Left lung (tissue), 4 donors: ENCODE measurements at regions not wholly inside any gene's neighbourhood (a gene's known extent, or its start where the extent isn't known, plus 50 kb on each side); places are given as distances from the start of the nearest gene placed in this dataset.
A peak's percentile ranks its signal among the peaks of the same experiment; 100 is the strongest.

Experiments
- ATAC-seq: fragments of 200-7000 bp; cut with Tn5 transposase; one replicate; pipeline ENCODE4 v1.9.1; 2020; ENCODE audit warnings: moderate library complexity
- DNase-seq, 4 donors: peaks; one replicate each; pipeline ENCODE4 v3.0.0-alpha.2; 2013 to 2020
- H3K27ac ChIP-seq, 2 donors: fragments of 200-600 bp; sonication (generic) in 1 of 2; one replicate each; pipeline versions ENCODE4 v1.5.0 to v1.8.0; 2020 to 2021
- H3K27me3 ChIP-seq, 2 donors: fragments of 200-600 bp; sonication (generic) in 1 of 2; one replicate each; pipeline versions ENCODE4 v1.5.0 to v1.8.0; 2020 to 2021
- H3K36me3 ChIP-seq, 2 donors: fragments of 200-600 bp; sonication (generic) in 1 of 2; one replicate each; pipeline versions ENCODE4 v1.5.0 to v1.8.0; 2020 to 2021
- H3K4me1 ChIP-seq, 2 donors: fragments of 200-600 bp; one replicate each; pipeline ENCODE4 v1.8.0; 2021
- H3K4me3 ChIP-seq, 2 donors: fragments of 200-600 bp; sonication (generic) in 1 of 2; one replicate each; pipeline versions ENCODE4 v1.5.0 to v1.8.0; 2020 to 2021; ENCODE audit warnings: mild to moderate bottlenecking in 1 of 2
- H3K9me3 ChIP-seq, 2 donors: fragments of 200-600 bp; sonication (generic) in 1 of 2; one replicate each; pipeline versions ENCODE4 v1.5.0 to v1.8.0; 2020 to 2021
- intact Hi-C, 2 donors: fragments of 100-400 bp; cut with DNase I; formaldehyde crosslinking; loops; one replicate each; pipeline versions ENCODE4 v1.11.2 to v1.14.2; 2022
- TF ChIP-seq, protein P1 (sequence below), 2 donors: fragments of 200-600 bp; sonication (generic) in 1 of 2; IDR thresholded peaks; one replicate each; pipeline versions ENCODE4 v1.5.0 to v1.8.0; 2021; ENCODE audit warnings: antibody characterized with exemption in 2 of 2
- donor health status: DM: no; HTN: yes; CAD: no.
- donor health status: DM: no; HTN: no; CAD: no.

DNA sequence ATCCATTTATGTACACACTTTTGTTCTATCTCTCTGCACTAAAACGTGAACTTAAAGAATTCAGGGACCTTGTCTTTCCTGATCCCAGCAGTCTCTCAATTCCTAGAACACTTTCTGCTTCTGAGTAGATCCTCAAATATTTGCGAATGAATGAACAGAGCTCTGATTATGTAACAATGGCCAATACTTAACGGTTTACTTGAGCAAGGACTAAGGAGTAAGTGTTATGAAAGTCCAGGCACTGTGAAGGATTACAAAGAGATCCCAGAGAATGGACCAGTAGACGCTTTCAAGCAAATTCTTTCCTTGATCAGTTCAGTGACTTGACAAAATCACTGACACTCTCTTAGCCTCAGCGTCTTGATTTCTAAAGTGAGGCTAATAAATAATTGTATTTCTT is 514.5 kb upstream of the KLHL1 start:
- H3K4me3 ChIP-seq = no peak overlapping the region
- TF ChIP-seq, protein P1, sequence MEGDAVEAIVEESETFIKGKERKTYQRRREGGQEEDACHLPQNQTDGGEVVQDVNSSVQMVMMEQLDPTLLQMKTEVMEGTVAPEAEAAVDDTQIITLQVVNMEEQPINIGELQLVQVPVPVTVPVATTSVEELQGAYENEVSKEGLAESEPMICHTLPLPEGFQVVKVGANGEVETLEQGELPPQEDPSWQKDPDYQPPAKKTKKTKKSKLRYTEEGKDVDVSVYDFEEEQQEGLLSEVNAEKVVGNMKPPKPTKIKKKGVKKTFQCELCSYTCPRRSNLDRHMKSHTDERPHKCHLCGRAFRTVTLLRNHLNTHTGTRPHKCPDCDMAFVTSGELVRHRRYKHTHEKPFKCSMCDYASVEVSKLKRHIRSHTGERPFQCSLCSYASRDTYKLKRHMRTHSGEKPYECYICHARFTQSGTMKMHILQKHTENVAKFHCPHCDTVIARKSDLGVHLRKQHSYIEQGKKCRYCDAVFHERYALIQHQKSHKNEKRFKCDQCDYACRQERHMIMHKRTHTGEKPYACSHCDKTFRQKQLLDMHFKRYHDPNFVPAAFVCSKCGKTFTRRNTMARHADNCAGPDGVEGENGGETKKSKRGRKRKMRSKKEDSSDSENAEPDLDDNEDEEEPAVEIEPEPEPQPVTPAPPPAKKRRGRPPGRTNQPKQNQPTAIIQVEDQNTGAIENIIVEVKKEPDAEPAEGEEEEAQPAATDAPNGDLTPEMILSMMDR (IDR thresholded peaks at IDR 0.05) = no peak
- H3K27me3 ChIP-seq = no peaks in the 10 kb centered on the region
- H3K4me1 ChIP-seq = no peaks in the 10 kb centered on the region
- no peaks in the 10 kb centered on the region for H3K36me3 ChIP-seq
- ATAC-seq (peak; percentile 87), DNase-seq (no peak)
- intact Hi-C loops = no loop called here
- H3K9me3 ChIP-seq = no peaks in the 10 kb centered on the region
- no peak overlapping the region for H3K27ac ChIP-seq

DNA sequence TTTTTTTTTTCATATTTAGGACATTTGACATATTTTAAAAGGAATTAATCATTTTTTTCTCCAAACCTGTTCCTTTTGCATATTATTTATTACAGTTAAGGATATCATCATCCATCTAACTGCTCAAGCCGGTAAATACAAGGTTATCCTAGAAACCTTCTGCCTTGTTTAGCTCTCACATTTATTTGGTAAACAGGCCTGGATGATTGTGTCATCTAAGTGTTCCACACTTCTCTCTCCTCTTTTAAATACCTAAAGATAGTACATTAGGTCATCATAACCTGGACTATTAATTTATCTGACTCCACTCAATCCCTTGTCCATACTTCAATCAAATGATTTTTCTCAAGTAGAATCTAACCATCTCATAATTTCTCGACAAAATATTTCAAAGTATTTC is 511.7 kb upstream of the KLHL1 start:
- Histone ChIP-seq H3K4me3 (no peak overlapping the region), H3K4me1 (no peaks in the 10 kb centered on the region), H3K27ac (no peak overlapping the region), H3K36me3 (no peaks in the 10 kb centered on the region), H3K27me3 (no peaks in the 10 kb centered on the region), H3K9me3 (no peaks in the 10 kb centered on the region)
- TF ChIP-seq, protein P1 (IDR thresholded peaks at IDR 0.05) = no peak
- DNase-seq = no peak
- ATAC-seq = no peak
- intact Hi-C loops = no loop called here

DNA sequence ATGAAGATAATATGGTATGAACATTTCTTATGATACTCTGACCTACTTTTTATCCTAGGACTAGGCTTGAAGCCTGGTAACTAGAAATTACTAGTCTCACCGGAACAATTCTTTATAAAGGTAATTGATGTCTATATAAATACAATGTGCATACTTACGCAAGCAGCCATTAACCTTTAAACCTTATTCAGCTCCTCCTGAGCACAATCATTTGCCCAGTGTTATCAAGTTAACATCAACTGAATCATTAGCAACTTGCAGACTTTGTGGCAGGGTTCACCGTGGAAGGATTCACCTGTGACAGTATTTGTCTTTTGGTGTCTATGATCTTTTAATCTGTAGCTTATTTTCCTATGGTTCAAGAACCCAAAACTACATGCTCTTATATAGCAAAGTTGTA is 508.6 kb upstream of the KLHL1 start:
- TF ChIP-seq, protein P1 (IDR thresholded peaks at IDR 0.05) = no peak
- intact Hi-C loops = no loop called here
- H3K4me1 ChIP-seq = no peaks in the 10 kb centered on the region
- DNase-seq (no peak), ATAC-seq (no peak)
- H3K27me3 ChIP-seq = no peaks in the 10 kb centered on the region
- no peaks in the 10 kb centered on the region for H3K36me3 ChIP-seq
- no peaks in the 10 kb centered on the region for H3K9me3 ChIP-seq
- no peak overlapping the region for H3K27ac ChIP-seq
- H3K4me3 ChIP-seq = no peak overlapping the region

DNA sequence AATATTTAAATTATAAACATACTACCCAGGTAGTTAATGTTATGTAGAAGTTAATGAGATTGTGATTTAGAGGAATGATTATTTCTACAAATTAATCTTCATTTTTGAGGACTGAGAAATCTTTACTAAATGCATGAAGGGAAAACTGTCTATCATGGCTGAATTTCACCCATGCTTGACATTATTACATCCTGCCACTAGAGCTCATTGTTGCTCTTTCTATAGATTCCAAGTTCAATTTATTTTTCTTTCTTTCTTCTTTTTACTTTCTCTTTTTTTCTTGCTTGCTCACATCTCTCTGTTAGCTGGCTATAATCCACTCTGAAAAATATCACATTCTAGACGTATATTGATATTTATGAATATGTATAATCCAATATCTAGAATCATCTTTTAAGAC is 505.0 kb upstream of the KLHL1 start:
- Histone ChIP-seq H3K9me3 (no peaks in the 10 kb centered on the region), H3K27ac (no peak overlapping the region), H3K4me1 (no peaks in the 10 kb centered on the region), H3K27me3 (no peaks in the 10 kb centered on the region), H3K4me3 (no peak overlapping the region), H3K36me3 (no peaks in the 10 kb centered on the region)
- no peak for ATAC-seq
- TF ChIP-seq, protein P1 (IDR thresholded peaks at IDR 0.05) = no peak
- intact Hi-C loops = no loop called here
- DNase-seq = no peak

DNA sequence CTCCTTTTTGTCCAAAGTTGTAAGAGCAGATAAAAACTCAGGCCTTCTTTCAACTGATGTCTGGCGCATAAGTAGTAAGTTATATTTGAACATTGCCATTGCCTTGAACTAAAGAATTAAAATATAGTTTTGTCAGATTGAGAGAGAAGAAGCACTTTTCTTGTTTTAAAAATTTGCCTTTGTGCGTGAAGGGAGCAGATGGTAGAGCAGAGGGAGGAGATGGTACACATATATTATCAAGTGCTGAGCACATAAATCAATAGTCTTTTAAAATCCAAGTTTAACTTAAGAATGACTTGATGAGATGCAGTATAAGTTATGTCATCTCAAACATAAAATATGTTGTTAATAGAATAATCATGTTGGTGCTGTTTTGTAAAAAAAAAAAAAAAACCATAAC is 504.6 kb upstream of the KLHL1 start:
- Histone ChIP-seq H3K4me1 (no peaks in the 10 kb centered on the region), H3K9me3 (no peaks in the 10 kb centered on the region), H3K27me3 (no peaks in the 10 kb centered on the region), H3K4me3 (no peak overlapping the region), H3K36me3 (no peaks in the 10 kb centered on the region), H3K27ac (no peak overlapping the region)
- DNase-seq (no peak), ATAC-seq (no peak)
- intact Hi-C loops = no loop called here
- TF ChIP-seq, protein P1 (IDR thresholded peaks at IDR 0.05) = no peak
